Epithelial cell of prostate (primary cell): ENCODE measurements at regions not wholly inside any gene's neighbourhood (a gene's known extent, or its start where the extent isn't known, plus 50 kb on each side); places are given as distances from the start of the nearest gene placed in this dataset.
"Not testable (repeated sequence)": the region's sequence is repeated elsewhere in the genome, so short reads cannot be mapped to it uniquely, and the experiment has no call there.

Source experiments
- DNase-seq: peaks from one replicate; pipeline ENCODE4 v3.0.0-alpha.2; 2011; ENCODE audit warnings: low read depth, low spot score
- H3K27ac ChIP-seq: fragments of 450-650 bp; 2 replicates; pipeline ENCODE4 v1.5.1; 2017; ENCODE audit warnings: mild to moderate bottlenecking

- no peak for DNase-seq
- no peak overlapping the region for H3K27ac ChIP-seq
These were observed 226.8 kb upstream of the TENT5A start for GRCh38 chr6:81979329-81979728.

DNA sequence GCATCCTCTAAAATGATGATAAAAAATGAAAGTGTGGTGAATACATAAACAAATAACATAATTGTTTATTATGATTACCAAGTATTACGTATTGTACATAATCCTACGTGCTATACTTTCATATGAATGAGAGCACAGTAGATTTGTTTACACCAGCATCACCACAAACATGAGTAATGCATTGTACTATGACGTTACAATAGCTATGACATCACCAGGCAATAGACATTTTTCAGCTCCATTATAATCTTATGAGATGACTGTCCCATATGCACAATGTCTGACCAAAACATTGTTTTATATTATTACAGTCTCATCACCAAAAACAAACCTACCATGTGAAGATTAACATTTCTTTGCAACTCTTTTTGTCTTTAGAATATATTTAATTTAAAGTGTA, 225.7 kb upstream of the TENT5A start:
- H3K27ac ChIP-seq: no peak overlapping the region
- no peak for DNase-seq

GRCh38 chr6:81977486-81977885, 225.0 kb upstream of the TENT5A start:
- DNase-seq: no peak
- no peak overlapping the region for H3K27ac ChIP-seq

- no peak overlapping the region for H3K27ac ChIP-seq
These were observed 217.3 kb upstream of the TENT5A start for GRCh38 chr6:81969814-81970213.

DNA sequence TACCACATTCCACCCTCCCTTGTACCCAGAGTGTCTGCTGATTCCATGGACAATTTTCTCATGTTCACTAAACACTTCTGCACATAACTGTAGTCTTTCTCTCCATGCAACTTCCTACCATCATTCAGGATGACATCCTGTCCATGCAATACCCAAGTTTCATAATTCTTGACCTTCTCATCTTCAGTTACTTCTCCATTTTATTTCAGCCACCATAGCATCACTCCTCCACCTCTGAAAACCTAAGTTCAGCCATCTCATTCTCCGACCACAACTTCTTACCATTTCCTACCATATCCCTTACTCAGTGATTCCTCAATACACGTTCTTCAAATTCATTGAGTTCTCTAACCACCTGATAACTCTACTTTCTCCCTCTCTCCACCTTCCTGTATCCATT, 216.5 kb upstream of the TENT5A start:
- DNase-seq: no peak
- H3K27ac ChIP-seq: no peak overlapping the region

More at GRCh38 chr6:81969814-81970213, 217.3 kb upstream of the TENT5A start:
- no peak for DNase-seq

GRCh38 chr6:81966968-81967367, 214.5 kb upstream of the TENT5A start:
- no peak overlapping the region for H3K27ac ChIP-seq
- no peak for DNase-seq

- DNase-seq: no peak
These were observed 209.7 kb upstream of the TENT5A start for GRCh38 chr6:81962198-81962597.

DNA sequence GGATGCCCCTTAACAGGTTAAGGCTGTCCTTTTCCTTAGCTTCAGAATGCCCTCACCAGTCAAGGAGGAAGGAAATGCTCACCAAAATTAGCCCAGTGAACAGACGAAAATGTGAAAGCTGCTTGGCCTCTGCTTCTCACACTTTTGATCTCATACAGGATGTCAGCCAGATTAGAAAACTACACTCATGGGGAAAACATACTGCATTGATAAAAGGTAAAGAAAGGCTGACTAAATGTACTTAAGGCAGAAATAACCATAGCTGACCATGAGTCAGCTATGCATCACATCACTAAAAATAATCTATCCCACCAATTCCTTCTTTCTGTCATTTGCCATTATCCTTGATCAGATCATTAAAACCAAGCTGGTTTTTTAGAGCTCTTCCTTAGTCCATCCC, 198.4 kb upstream of the TENT5A start:
- peak overlapping the region; percentile 66 for H3K27ac ChIP-seq
- peak; percentile 27 for DNase-seq

More at GRCh38 chr6:81962198-81962597, 209.7 kb upstream of the TENT5A start:
- no peak overlapping the region for H3K27ac ChIP-seq

GRCh38 chr6:81948861-81949260, 196.4 kb upstream of the TENT5A start:
- no peak for DNase-seq

GRCh38 chr6:81948196-81948595, 195.7 kb upstream of the TENT5A start:
- not testable (repeated sequence) for DNase-seq, H3K27ac ChIP-seq

More at GRCh38 chr6:81948861-81949260, 196.4 kb upstream of the TENT5A start:
- H3K27ac ChIP-seq: no peak overlapping the region

DNA sequence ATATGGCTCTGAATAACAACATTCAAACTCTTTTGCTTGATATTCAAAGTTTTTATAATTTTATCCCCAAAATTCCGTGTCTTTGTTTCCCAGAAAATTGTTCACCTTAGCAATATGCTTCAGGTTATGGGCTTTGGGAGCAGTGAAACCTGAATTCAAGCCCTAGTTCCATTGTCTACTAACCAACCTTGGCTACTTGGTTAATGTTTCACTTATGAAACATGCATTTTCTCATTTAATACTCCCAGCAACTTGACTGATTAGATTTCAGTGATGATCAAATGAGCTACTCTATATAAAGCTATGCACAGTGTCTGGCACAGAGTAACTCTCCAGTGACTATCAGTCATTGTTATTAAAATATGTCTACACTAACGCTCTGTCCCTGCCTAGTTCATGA, 192.2 kb upstream of the TENT5A start:
- no peak overlapping the region for H3K27ac ChIP-seq
- no peak for DNase-seq

DNA sequence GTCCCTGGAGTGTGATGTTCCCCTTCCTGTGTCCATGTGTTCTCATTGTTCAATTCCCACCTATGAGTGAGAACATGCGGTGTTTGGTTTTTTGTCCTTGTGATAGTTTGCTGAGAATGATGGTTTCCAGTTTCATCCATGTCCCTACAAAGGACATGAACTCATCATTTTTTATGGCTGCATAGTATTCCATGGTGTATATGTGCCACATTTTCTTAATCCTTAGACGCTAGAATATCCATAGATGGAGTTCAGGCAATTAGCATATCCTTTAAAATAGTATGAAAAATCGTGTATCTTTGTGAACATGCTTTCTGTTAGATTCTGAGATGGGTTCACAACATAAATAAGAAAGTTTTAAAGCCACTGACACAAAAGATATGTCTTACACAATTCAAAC, 190.4 kb upstream of the TENT5A start:
- not testable (repeated sequence) for DNase-seq, H3K27ac ChIP-seq

DNA sequence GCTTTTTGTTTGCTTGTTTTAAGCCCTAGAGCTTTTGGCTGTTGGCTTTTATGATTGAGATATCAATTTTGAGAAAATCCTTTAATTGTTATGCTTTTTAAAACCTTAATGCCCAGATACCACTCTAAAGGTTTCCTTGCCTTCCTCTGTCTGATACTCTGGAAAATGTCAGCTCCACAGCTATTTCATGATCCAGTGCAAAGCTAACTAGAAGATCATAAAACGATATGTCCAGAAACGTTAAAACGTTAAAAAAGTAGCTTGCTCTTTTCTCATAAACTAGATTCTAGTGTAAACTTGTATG, 189.5 kb upstream of the TENT5A start:
- H3K27ac ChIP-seq: no peak overlapping the region
- no peak for DNase-seq

DNA sequence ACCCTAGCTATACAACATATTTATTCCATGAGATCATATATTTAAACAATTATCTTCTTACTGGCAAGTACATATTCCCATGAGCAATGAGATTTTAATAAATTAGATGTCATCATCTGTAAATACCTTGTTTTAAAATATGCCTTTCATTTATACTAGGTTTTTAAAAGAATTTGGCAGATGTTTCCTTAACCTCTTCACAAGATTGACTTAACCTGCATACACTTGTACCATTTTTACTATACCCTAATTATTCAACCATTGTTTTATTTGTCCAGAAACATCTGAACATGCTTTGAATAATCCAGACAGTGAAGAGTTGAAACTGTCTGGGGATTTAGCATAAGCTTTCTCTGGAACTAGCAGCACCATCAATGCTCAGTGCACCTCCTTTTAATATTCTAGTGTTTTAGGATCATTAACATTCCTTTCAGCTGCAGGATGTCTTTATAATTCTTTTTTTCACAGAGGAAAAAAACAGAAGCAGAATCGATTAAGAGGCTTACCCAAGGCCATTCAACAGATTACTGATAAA, 188.0 kb upstream of the TENT5A start:
- DNase-seq: no peak
- H3K27ac ChIP-seq: peak overlapping the region; percentile 99

GRCh38 chr6:81939766-81940165, 187.3 kb upstream of the TENT5A start:
- no peak for DNase-seq
- peak overlapping the region; percentile 99 for H3K27ac ChIP-seq

DNA sequence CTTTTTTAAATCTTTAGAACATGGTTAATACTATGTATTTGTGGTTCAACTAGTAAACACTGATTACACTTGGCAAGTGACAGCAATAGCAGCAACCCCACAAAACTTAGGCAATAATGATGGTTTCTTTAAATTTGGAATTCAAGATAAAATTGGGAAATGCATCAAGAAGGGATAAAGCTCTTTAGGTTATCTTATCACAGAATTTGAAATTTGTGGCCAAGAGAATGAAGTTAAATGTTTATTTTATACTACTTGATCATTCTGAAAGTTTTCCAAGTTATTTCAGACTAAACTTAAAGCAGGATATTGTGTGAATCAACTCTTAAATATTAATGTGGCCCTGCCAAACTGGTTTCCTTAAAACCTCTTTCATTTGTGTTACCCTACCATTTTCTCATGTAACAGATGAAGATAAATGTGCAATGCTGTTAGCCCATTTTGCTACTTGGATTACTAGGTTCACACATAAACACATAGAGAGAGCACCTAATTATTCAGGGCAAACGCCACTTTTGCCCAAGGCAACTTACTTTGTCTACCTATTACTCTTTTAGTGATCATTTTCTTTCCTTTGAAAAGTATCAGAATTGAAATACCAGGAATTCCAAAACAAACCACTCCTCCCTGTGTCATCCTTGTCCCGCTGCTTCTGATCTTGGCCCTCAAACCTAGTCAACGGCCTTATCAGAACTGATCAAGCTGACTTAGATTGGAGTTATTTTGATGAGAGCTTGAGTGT, 186.7 kb upstream of the TENT5A start:
- H3K27ac ChIP-seq: peak overlapping the region; percentile 99
- DNase-seq: peak; percentile 27

DNA sequence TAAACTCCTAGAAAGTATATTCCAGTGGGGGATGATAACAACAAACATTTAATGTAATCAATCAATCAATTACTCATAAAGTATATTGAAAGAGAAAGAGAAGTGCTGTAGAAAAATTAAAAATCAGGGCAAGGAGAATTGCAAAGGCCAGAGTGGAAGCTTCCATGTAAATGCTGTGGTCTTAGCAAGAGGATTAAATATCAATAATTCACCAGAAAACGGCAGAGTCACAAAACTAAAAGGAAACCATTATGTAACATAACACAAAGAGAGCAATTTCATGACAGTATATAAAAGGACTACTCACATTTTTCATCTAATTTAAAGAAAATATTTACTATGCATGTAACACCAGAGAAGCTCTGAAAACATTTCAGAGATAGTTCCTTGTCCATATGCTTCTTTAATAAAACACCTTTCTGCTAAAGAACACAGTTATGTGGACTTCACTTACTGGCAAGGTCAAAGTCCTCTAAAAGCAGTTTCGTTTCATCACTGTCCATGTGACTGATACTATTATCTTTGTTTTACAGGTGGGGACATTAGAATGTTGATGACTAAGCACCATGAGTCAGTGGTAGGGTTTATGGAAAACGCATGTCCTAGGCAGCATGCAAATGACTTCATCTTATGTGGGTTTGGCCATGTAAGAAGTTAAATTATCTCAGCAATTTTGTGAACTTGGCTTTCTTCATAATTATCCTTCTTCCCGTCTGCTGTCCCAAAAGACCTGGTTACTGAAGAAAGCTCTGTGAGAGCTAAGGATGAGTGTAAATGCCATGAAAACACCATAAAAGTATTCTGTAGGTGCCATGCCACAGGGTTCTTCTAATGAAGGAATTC, 185.8 kb upstream of the TENT5A start:
- peak overlapping the region; percentile 99 for H3K27ac ChIP-seq
- peak; percentile 100 for DNase-seq

GRCh38 chr6:81937296-81937937, 184.9 kb upstream of the TENT5A start:
- H3K27ac ChIP-seq: peak overlapping the region; percentile 99
- DNase-seq: peak; percentile 33

DNA sequence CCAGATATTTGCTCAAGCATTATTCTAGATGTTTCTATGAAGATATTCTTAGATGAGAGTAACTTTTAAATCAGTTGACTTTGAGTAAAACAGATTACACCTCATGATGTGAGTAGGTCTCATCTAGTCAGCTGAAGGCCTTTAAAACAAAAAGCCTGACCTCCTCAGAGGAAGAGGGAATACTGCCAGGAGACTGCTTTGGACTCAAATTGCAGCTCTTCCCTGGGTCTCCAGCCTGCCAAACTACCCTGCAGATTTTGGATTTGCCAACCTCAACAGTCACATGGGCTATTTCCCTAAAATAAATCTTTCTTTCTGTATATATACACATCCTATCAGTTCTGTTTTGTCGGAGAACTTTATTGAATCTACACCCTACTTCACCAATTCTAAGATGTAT, 182.5 kb upstream of the TENT5A start:
- H3K27ac ChIP-seq: no peak overlapping the region
- DNase-seq: no peak

DNA sequence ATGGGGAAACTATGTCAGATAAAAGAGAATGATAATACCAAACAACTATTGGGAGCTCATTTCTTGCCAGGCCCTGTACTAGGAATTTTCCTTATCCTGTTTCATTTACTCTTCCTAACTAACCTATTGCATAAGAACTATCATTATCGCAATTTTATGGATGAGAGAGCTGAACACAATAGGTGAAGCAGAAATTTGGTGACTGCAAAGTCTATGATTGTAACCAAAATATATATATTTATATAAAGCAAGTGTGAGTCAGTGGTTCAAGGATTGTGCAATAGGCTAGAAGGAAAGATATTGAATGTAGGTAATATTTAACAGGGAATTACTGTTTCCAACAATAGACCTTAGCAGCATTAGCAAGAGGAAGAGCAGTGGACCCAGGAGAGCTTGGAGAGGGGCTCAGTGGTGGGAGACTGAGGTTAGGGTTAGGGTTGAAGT, 181.1 kb upstream of the TENT5A start:
- H3K27ac ChIP-seq: no peak overlapping the region
- DNase-seq: no peak

GRCh38 chr6:81933089-81933488, 180.6 kb upstream of the TENT5A start:
- H3K27ac ChIP-seq: no peak overlapping the region
- no peak for DNase-seq
